A673 (cell line): ENCODE measurements at regions not wholly inside any gene's neighbourhood (a gene's known extent, or its start where the extent isn't known, plus 50 kb on each side); places are given as distances from the start of the nearest gene placed in this dataset.

Source experiments
- EZH2 ChIP-seq: fragments of 200-600 bp; sonication (generic); IDR thresholded peaks from 2 replicates; pipeline ENCODE4 v1.6.1; 2017; ENCODE audit warnings: borderline replicate concordance, low read depth, mild to moderate bottlenecking, mixed read lengths, antibody characterized with exemption, low read length; ENCODE audit not compliant: poor library complexity, severe bottlenecking
- TF ChIP-seq, protein P1 (sequence below): fragments of 300-800, 200-600 bp; sonication (generic); conservative IDR thresholded peaks from 2 replicates; pipeline ENCODE4 v1.5.1; 2017; ENCODE audit warnings: low read depth, mild to moderate bottlenecking, antibody characterized with exemption, low read length, moderate library complexity, mixed read lengths

GRCh38 chr12:83575326-83575725, 888.6 kb downstream of the TMTC2 start:
- TF ChIP-seq, protein P1, sequence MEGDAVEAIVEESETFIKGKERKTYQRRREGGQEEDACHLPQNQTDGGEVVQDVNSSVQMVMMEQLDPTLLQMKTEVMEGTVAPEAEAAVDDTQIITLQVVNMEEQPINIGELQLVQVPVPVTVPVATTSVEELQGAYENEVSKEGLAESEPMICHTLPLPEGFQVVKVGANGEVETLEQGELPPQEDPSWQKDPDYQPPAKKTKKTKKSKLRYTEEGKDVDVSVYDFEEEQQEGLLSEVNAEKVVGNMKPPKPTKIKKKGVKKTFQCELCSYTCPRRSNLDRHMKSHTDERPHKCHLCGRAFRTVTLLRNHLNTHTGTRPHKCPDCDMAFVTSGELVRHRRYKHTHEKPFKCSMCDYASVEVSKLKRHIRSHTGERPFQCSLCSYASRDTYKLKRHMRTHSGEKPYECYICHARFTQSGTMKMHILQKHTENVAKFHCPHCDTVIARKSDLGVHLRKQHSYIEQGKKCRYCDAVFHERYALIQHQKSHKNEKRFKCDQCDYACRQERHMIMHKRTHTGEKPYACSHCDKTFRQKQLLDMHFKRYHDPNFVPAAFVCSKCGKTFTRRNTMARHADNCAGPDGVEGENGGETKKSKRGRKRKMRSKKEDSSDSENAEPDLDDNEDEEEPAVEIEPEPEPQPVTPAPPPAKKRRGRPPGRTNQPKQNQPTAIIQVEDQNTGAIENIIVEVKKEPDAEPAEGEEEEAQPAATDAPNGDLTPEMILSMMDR, result no peak
- no peak for TF ChIP-seq EZH2
